IPS-15b (cell line): ENCODE measurements at regions not wholly inside any gene's neighbourhood (a gene's known extent, or its start where the extent isn't known, plus 50 kb on each side); places are given as distances from the start of the nearest gene placed in this dataset.

Experiments used
- H3K27me3 ChIP-seq: one replicate; pipeline ENCODE4 v1.6.1; 2013; ENCODE audit warnings: low read length; ENCODE audit not compliant: control insufficient read depth, insufficient read depth
- H3K36me3 ChIP-seq: one replicate; pipeline ENCODE4 v1.6.1; 2013; ENCODE audit warnings: low read length; ENCODE audit not compliant: control insufficient read depth, insufficient read depth
- H3K4me1 ChIP-seq: one replicate; pipeline ENCODE4 v1.6.1; 2013; ENCODE audit warnings: mild to moderate bottlenecking, low read length; ENCODE audit not compliant: control insufficient read depth, insufficient read depth
- H3K4me3 ChIP-seq: one replicate; pipeline ENCODE4 v1.5.1; 2013; ENCODE audit warnings: low read depth, low read length
- H3K9ac ChIP-seq: one replicate; pipeline ENCODE4 v1.6.1; 2013; ENCODE audit warnings: low read depth, mild to moderate bottlenecking, low read length
- H3K9me3 ChIP-seq: one replicate; pipeline ENCODE4 v1.6.1; 2013; ENCODE audit warnings: mild to moderate bottlenecking, low read length; ENCODE audit not compliant: control insufficient read depth, insufficient read depth

DNA sequence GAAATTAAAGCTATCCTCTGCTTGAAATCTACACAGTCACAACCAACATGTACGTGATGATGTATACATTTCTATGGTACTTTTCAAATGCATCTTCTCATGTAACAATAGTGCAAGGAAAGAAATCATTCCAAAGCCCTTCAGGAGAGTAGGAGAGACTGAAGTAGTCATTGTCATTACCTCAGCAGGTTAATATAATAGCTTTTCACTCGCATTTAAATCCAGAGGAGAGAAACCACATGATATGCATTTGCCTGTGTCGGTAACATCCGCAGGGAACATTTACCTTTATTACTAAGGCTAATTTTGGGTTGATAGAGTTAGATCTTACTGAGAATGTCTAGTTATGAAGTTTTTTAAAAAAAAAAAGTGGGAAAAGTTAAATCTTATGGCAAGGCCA is 186.6 kb upstream of the DTNBP1 start:
- Histone ChIP-seq H3K27me3 (no peaks in the 10 kb centered on the region), H3K9me3 (no peaks in the 10 kb centered on the region), H3K4me1 (no peaks in the 10 kb centered on the region), H3K9ac (no peak overlapping the region), H3K4me3 (no peak overlapping the region), H3K36me3 (no peaks in the 10 kb centered on the region)

DNA sequence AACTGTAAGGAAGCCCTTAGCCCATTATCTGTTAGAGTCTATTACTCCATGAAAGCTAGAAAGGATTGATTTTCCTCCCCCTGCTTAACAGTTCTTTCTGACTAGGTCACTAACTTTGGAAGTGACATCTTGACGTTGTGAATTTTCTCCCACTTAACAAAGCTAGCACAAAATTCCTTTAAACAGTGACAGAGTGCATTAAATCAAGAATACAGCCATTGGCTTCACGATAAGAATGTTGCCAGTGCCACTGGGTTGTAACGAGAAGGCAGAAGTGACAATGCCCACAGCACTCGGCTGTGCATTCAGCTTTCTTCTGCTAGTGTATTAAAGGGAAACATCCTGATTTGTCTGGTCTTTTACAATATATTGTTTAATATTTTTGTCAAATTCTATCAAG is 182.7 kb upstream of the DTNBP1 start:
- Histone ChIP-seq H3K9ac (no peak overlapping the region), H3K27me3 (no peaks in the 10 kb centered on the region), H3K36me3 (no peaks in the 10 kb centered on the region), H3K4me3 (no peak overlapping the region), H3K4me1 (no peaks in the 10 kb centered on the region), H3K9me3 (no peaks in the 10 kb centered on the region)

DNA sequence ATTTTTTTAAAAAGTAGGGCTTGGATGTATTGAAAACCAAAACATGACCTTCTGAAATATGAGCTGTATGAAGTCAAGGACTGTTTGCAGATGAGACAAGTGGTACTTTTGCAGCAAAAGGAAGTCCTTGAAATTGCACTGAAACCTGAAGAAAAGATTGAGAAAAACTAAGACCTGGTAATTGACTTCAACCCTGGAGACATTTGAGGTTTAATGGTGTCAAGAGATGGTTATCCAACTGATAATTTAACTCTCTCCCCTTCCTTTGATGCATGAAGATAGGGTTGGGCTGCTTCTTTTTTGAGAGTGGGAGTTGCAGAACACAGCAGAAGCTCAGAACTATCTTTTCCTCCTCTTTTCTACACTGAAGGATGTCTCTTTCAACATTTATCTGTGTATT is 180.9 kb upstream of the DTNBP1 start:
- Histone ChIP-seq H3K27me3 (no peaks in the 10 kb centered on the region), H3K36me3 (no peaks in the 10 kb centered on the region), H3K4me3 (no peak overlapping the region), H3K9me3 (no peaks in the 10 kb centered on the region), H3K9ac (no peak overlapping the region), H3K4me1 (no peaks in the 10 kb centered on the region)

- H3K27me3 ChIP-seq = no peaks in the 10 kb centered on the region
- H3K4me1 ChIP-seq = no peaks in the 10 kb centered on the region
- H3K9me3 ChIP-seq = no peaks in the 10 kb centered on the region
- no peak overlapping the region for H3K4me3 ChIP-seq
- H3K9ac ChIP-seq = no peak overlapping the region
- H3K36me3 ChIP-seq = no peaks in the 10 kb centered on the region
Measured at GRCh38 chr6:15843226-15843625, 180.4 kb upstream of the DTNBP1 start.

- Histone ChIP-seq H3K36me3 (no peaks in the 10 kb centered on the region), H3K4me1 (no peaks in the 10 kb centered on the region), H3K9me3 (no peaks in the 10 kb centered on the region), H3K4me3 (no peak overlapping the region), H3K9ac (no peak overlapping the region), H3K27me3 (no peaks in the 10 kb centered on the region)
Measured at GRCh38 chr6:15842727-15843117, 179.9 kb upstream of the DTNBP1 start.

GRCh38 chr6:15841937-15842726 is 179.3 kb upstream of the DTNBP1 start:
- Histone ChIP-seq H3K36me3 (no peaks in the 10 kb centered on the region), H3K9me3 (no peaks in the 10 kb centered on the region), H3K4me1 (no peaks in the 10 kb centered on the region), H3K4me3 (no peak overlapping the region), H3K27me3 (no peaks in the 10 kb centered on the region), H3K9ac (no peak overlapping the region)

DNA sequence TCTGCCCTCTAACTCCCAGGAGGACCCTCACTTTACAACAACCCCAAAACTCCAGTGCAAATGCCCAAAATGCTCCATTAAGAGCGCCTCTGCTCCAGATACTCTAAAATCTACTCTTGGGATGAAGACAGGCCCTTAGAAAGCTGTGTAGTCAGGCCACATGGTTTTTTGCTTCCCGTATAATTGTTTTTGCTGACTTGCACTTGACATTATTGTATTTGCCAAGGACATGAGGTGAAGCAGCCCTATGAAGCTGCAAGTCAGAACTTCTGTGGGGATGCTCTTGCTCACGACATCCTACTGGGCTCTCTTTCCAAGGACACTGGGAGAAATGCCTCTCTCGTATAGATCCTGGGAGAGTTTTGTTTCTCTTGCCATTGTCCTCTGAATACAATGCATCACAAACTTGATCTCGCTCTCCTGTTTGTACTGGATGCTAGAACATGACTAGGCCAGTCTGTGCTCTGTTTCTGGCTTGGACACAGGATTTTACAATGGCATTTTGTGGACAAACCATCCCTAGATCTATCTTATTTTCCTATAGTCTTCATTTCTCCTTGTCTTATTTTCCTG is 177.2 kb upstream of the DTNBP1 start:
- Histone ChIP-seq H3K4me3 (no peak overlapping the region), H3K36me3 (no peaks in the 10 kb centered on the region), H3K9me3 (no peaks in the 10 kb centered on the region), H3K9ac (no peak overlapping the region), H3K4me1 (no peaks in the 10 kb centered on the region), H3K27me3 (no peaks in the 10 kb centered on the region)

DNA sequence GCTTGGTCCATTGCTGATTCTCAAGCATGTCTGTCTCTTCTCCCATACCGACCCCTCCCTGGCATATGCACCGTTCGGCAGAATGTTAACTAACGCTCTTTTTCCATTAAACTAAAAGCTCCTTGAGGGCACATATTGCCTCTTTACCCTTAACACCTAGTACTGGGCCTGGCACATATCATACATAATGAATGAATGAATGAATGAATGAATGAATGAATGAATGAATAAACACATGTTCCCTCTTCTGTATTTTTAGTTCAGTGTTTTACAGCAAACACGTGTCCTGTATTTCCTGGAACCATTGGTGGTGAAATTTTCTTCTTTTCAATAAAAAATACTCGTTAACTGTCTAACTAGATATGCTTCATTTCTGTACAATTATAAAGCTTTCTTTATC is 174.4 kb upstream of the DTNBP1 start:
- H3K36me3 ChIP-seq = no peaks in the 10 kb centered on the region
- H3K9me3 ChIP-seq = no peaks in the 10 kb centered on the region
- H3K4me1 ChIP-seq = no peaks in the 10 kb centered on the region
- no peaks in the 10 kb centered on the region for H3K27me3 ChIP-seq
- no peak overlapping the region for H3K9ac ChIP-seq
- H3K4me3 ChIP-seq = no peak overlapping the region

DNA sequence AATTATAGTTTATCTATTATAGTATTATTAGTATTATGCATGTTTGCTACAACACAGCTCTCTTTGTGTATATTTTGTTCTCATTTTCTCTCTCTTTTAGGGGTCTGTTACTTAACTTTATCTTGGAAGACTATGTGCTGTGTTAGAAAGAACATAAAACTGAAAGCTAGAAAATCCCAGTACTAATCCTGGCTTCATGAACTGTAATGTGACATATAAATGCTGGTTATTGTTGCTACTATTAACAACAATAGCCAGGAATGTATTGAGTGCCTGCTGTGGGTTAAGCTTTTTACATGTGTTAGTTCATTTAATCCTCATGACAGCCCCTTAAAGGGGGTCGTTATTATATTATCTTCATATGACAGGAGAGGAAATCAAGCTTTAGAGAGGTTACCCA is 170.0 kb upstream of the DTNBP1 start:
- H3K4me3 ChIP-seq = no peak overlapping the region
- no peaks in the 10 kb centered on the region for H3K27me3 ChIP-seq
- H3K36me3 ChIP-seq = no peaks in the 10 kb centered on the region
- H3K4me1 ChIP-seq = no peaks in the 10 kb centered on the region
- H3K9ac ChIP-seq = no peak overlapping the region
- no peaks in the 10 kb centered on the region for H3K9me3 ChIP-seq

GRCh38 chr6:15829156-15829555 is 166.3 kb upstream of the DTNBP1 start:
- Histone ChIP-seq H3K4me3 (no peak overlapping the region), H3K36me3 (no peaks in the 10 kb centered on the region), H3K9me3 (no peaks in the 10 kb centered on the region), H3K9ac (no peak overlapping the region), H3K27me3 (no peaks in the 10 kb centered on the region), H3K4me1 (no peaks in the 10 kb centered on the region)

DNA sequence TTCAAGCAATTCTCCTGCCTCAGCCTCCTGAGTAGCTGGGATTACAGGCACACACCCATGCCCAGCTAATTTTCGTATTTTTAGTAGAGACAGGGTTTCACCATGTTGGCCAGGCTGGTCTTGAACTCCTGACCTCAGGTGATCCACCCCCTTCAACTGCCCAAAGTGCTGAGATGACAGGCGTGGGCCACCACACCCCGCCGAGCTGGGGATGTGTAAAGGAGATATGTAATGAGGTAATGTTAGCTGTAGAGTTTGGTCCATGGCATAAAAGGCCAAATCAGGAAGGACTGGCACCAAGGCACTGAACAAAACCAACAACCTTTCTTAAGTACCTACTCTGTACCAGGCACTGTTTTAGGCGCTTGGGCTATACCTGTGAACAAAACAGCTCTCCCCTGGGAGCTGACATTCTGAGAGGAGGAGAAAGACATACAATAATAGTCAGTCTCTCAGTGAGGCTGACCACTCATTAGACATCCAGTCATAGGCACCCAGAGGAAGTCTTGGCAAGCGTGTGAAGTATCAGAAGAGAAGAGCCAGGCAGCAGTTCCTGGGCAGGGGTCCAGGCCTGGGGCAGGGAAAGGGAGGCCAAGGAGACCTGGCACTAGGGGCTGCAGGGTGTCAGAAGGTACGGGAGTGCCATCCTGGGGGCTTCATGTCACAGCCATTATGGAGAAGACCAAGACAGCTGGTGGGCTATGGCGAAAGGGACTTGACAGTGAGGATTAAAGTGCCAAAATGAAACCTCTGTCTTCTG is 164.8 kb upstream of the DTNBP1 start:
- H3K36me3 ChIP-seq = no peaks in the 10 kb centered on the region
- no peaks in the 10 kb centered on the region for H3K9me3 ChIP-seq
- H3K9ac ChIP-seq = no peak overlapping the region
- no peaks in the 10 kb centered on the region for H3K27me3 ChIP-seq
- H3K4me1 ChIP-seq = no peaks in the 10 kb centered on the region
- no peak overlapping the region for H3K4me3 ChIP-seq

DNA sequence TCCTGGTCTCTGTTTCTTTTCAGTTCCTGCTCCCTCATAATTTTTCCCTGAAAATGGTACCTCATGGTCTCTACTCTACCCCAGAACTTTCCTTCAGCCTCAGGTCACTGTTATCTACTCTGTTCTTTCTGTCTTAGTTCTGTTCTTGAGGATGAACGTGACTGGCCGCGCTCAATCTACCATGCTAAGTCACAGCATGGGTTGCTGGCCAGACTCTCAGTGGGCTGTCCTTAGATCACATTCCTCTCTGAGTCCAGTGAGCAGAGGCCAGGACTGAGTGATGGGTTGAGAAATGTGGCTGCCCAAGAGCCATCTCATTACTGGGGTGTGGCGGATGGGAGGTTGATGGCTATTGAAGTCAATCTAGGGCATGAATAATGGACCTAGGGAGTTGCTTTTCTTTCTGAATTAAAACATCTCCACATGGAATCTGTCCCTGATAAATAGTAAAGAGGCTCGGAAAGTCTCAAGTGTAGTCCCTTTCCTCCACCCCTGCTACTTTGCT is 164.0 kb upstream of the DTNBP1 start:
- Histone ChIP-seq H3K27me3 (no peaks in the 10 kb centered on the region), H3K4me3 (no peak overlapping the region), H3K36me3 (no peaks in the 10 kb centered on the region), H3K9ac (no peak overlapping the region), H3K4me1 (no peaks in the 10 kb centered on the region), H3K9me3 (no peaks in the 10 kb centered on the region)
